ENCODE measurements at regions not wholly inside any gene's neighbourhood (a gene's known extent, or its start where the extent isn't known, plus 50 kb on each side); places are given as distances from the start of the nearest gene placed in this dataset.

- H3K4me1 ChIP-seq (replicated peaks; ENCODE audit: insufficient read depth) = peaks cover 19% of the 10 kb centered on the region
- no peaks in the 10 kb centered on the region for H4K20me1 ChIP-seq (ENCODE audit: insufficient read depth)
- H3K36me3 ChIP-seq (ENCODE audit: low read depth) = no peaks in the 10 kb centered on the region
- peak overlapping the region; percentile 57 for H3K4me2 ChIP-seq
- ChIA-PET POLR2A (ENCODE audit: unreplicated experiment) (no interaction called here), CTCF (no interaction called here)
- BruUV-seq (replicated peaks) = TSS peak; percentile 83
- no peak for TF ChIP-seq CTCF (conservative IDR thresholded peaks at IDR 0.05)
- TF ChIP-seq EZH2 (IDR thresholded peaks at IDR 0.05; ENCODE audit: low read depth) = no peak
- peaks cover 16% of the 10 kb centered on the region for H3F3A ChIP-seq (ENCODE audit: insufficient read depth, low read depth)
- intact Hi-C loops (cut with micrococcal nuclease; ENCODE audit: unreplicated experiment) = no loop called here
- peak overlapping the region; percentile 81 for H2AFZ ChIP-seq
- no peaks in the 10 kb centered on the region for H3K27me3 ChIP-seq (ENCODE audit: insufficient read depth, low read depth)
- peak overlapping the region; percentile 98 for H3K27ac ChIP-seq
- H3K9me2 ChIP-seq (ENCODE audit: insufficient read depth) = no peaks in the 10 kb centered on the region
- H3K79me2 ChIP-seq (ENCODE audit: low read depth) = no peaks in the 10 kb centered on the region
- H3K4me3 ChIP-seq = peak overlapping the region; percentile 39; the same call in 1 of the 2 replicates
- DNase-seq = no peak
- H3K9me3 ChIP-seq (ENCODE audit: insufficient read depth, low read depth) = peaks cover 26% of the 10 kb centered on the region
These were observed 833.7 kb upstream of the CHAC2 start for GRCh38 chr2:52933878-52934277.

GRCh38 chr2:52931660-52932059 lies 835.9 kb upstream of the CHAC2 start:
- POLR2A ChIA-PET (ENCODE audit: unreplicated experiment) = no interaction called here
- H3F3A ChIP-seq (ENCODE audit: insufficient read depth, low read depth) = peaks cover 16% of the 10 kb centered on the region
- BruUV-seq (replicated peaks) = no TSS peak

GRCh38 chr2:52929412-52929811 lies 838.2 kb upstream of the CHAC2 start:
- TF ChIP-seq EZH2 (IDR thresholded peaks at IDR 0.05; ENCODE audit: low read depth) = no peak
- no peak for TF ChIP-seq CTCF (conservative IDR thresholded peaks at IDR 0.05)
- no TSS peak for BruUV-seq (replicated peaks)
- no peak overlapping the region for H3K4me3 ChIP-seq
- peaks cover 8% of the 10 kb centered on the region for H3K4me1 ChIP-seq (replicated peaks; ENCODE audit: insufficient read depth)
- no peak overlapping the region for H3K4me2 ChIP-seq
- no peaks in the 10 kb centered on the region for H3K36me3 ChIP-seq (ENCODE audit: low read depth)
- H3F3A ChIP-seq (ENCODE audit: insufficient read depth, low read depth) = peaks cover 8% of the 10 kb centered on the region
- POLR2A ChIA-PET (ENCODE audit: unreplicated experiment) = no interaction called here
- intact Hi-C loops (cut with micrococcal nuclease; ENCODE audit: unreplicated experiment) = no loop called here
- no peaks in the 10 kb centered on the region for H3K9me2 ChIP-seq (ENCODE audit: insufficient read depth)
- no peak for DNase-seq
- no peak overlapping the region for H2AFZ ChIP-seq
- H3K79me2 ChIP-seq (ENCODE audit: low read depth) = no peaks in the 10 kb centered on the region
- no peak overlapping the region for H3K27ac ChIP-seq
- H3K27me3 ChIP-seq (ENCODE audit: insufficient read depth, low read depth) = no peaks in the 10 kb centered on the region
- peaks cover 12% of the 10 kb centered on the region for H3K9me3 ChIP-seq (ENCODE audit: insufficient read depth, low read depth)
- CTCF ChIA-PET = no interaction called here
- no peaks in the 10 kb centered on the region for H4K20me1 ChIP-seq (ENCODE audit: insufficient read depth)

More at GRCh38 chr2:52931660-52932059, 835.9 kb upstream of the CHAC2 start:
- Histone ChIP-seq H3K27ac (no peak overlapping the region), H3K9me3 (ENCODE audit: insufficient read depth, low read depth) (peaks cover 26% of the 10 kb centered on the region), H2AFZ (no peak overlapping the region), H3K9me2 (ENCODE audit: insufficient read depth) (no peaks in the 10 kb centered on the region), H3K4me3 (no peak overlapping the region), H3K36me3 (ENCODE audit: low read depth) (no peaks in the 10 kb centered on the region), H3K79me2 (ENCODE audit: low read depth) (no peaks in the 10 kb centered on the region), H4K20me1 (ENCODE audit: insufficient read depth) (no peaks in the 10 kb centered on the region), H3K4me1 (replicated peaks; ENCODE audit: insufficient read depth) (peaks cover 19% of the 10 kb centered on the region), H3K27me3 (ENCODE audit: insufficient read depth, low read depth) (no peaks in the 10 kb centered on the region), H3K4me2 (no peak overlapping the region)
- no peak for DNase-seq
- TF ChIP-seq EZH2 (IDR thresholded peaks at IDR 0.05; ENCODE audit: low read depth) (no peak), CTCF (conservative IDR thresholded peaks at IDR 0.05) (no peak)
- intact Hi-C loops (cut with micrococcal nuclease; ENCODE audit: unreplicated experiment) = no loop called here
- CTCF ChIA-PET = no interaction called here

All from PC-9 (cell line).